Psoas muscle (tissue), 7 donors: ENCODE measurements at regions not wholly inside any gene's neighbourhood (a gene's known extent, or its start where the extent isn't known, plus 50 kb on each side); places are given as distances from the start of the nearest gene placed in this dataset.
"Not testable (repeated sequence)": the region's sequence is repeated elsewhere in the genome, so short reads cannot be mapped to it uniquely, and the experiment has no call there.

Experiments
- ATAC-seq, 4 donors: fragments of 200-7000 bp; cut with Tn5 transposase; one replicate each; pipeline ENCODE4 v1.9.1; 2020; ENCODE audit warnings: moderate library complexity in 3 of 4, mild to moderate bottlenecking in 2 of 4
- DNase-seq, 2 donors: peaks; one replicate each; pipeline ENCODE4 v3.0.0-alpha.2; 2020
- H3K27ac ChIP-seq: fragments of 200-600 bp; one replicate; pipeline ENCODE4 v1.8.0; 2022
- H3K27me3 ChIP-seq, 3 donors: fragments of 200-600 bp in 1 of 3; one replicate each; pipeline versions ENCODE4 v1.6.1 to v1.8.0; 2013 to 2022; ENCODE audit warnings: low read length in 2 of 3, mild to moderate bottlenecking in 2 of 3, moderate library complexity in 1 of 3; ENCODE audit not compliant: insufficient read depth in 3 of 3
- H3K36me3 ChIP-seq, 2 donors: fragments of 200-600 bp in 1 of 2; one replicate each; pipeline versions ENCODE4 v1.6.1 to v1.8.0; 2013 to 2022; ENCODE audit warnings: low read depth in 1 of 2, mild to moderate bottlenecking in 1 of 2, moderate library complexity in 1 of 2; ENCODE audit not compliant: insufficient read depth in 1 of 2
- H3K4me1 ChIP-seq: fragments of 200-600 bp; one replicate; pipeline ENCODE4 v1.8.0; 2022
- H3K4me3 ChIP-seq: fragments of 200-600 bp; one replicate; pipeline ENCODE4 v1.8.0; 2022; ENCODE audit warnings: mild to moderate bottlenecking
- H3K9me3 ChIP-seq: fragments of 200-600 bp; one replicate; pipeline ENCODE4 v1.8.0; 2022
- CTCF ChIP-seq: fragments of 200-600 bp; IDR thresholded peaks from one replicate; pipeline ENCODE4 v1.8.0; 2022; ENCODE audit warnings: antibody characterized with exemption
- WGBS, 3 donors: extraction: QIAGEN DNeasy Blood & Tissue Kit; methylation state at CpG; one replicate each; pipeline versions ENCODE4 v1.1.6 to v1.1.7; 2013; 5-methylcytosine and 5-hydroxymethylcytosine counted together
- intact Hi-C, 2 donors: fragments of 100-400 bp; cut with DNase I; formaldehyde crosslinking; loops; one replicate each; pipeline versions ENCODE4 v1.11.0 to v1.14.2; 2022
- donor health status: healthy with polysubstance abuse.
- donor health status: DM: no; HTN: no; CAD: no; lungs with moderate emphysema.
- donor health status: Bipolar disorder and iron deficiency.
- donor health status: healthy.
- donor health status: DM: yes; HTN: yes; CAD: no.
- donor health status: DM: no; HTN: no; CAD: no.
- donor health status: DM: yes; HTN: yes; CAD: no.

GRCh38 chr15:69675731-69676130 is 223.1 kb downstream of the RPLP1 start:
- no peak for TF ChIP-seq CTCF
- H3K27ac ChIP-seq = no peak overlapping the region
- H3K36me3 ChIP-seq = no peaks in the 10 kb centered on the region
- H3K9me3 ChIP-seq = no peaks in the 10 kb centered on the region
- no peaks in the 10 kb centered on the region for H3K4me1 ChIP-seq
- no peak for DNase-seq
- no peak for ATAC-seq
- 71 to 88% (median 77%) methylated on average over 2 of the region's 2 CpGs for WGBS, 3 donors
- no peak overlapping the region for H3K4me3 ChIP-seq
- intact Hi-C loops = no loop called here
- H3K27me3 ChIP-seq = peaks cover 0 to 4% (median 0%) of the 10 kb centered on the region in 3 donors

- no peak for ATAC-seq
- TF ChIP-seq CTCF = no peak
- intact Hi-C loops = no loop called here
These were observed 224.8 kb downstream of the RPLP1 start for GRCh38 chr15:69677403-69677802.

GRCh38 chr15:69679623-69680228 is 227.1 kb downstream of the RPLP1 start:
- no peak overlapping the region for H3K27ac ChIP-seq
- peaks cover 13% of the 10 kb centered on the region for H3K9me3 ChIP-seq
- ATAC-seq (no peak), DNase-seq (no peak)
- no peaks in the 10 kb centered on the region for H3K4me1 ChIP-seq
- H3K27me3 ChIP-seq = peaks cover 0 to 4% (median 2%) of the 10 kb centered on the region in 3 donors
- intact Hi-C loops = no loop called here
- 75 to 79% (median 76%) methylated on average over 9 of the region's 9 CpGs for WGBS, 3 donors
- no peak for TF ChIP-seq CTCF
- H3K36me3 ChIP-seq = no peaks in the 10 kb centered on the region
- no peak overlapping the region for H3K4me3 ChIP-seq

More at GRCh38 chr15:69677403-69677802, 224.8 kb downstream of the RPLP1 start:
- Histone ChIP-seq H3K4me3 (no peak overlapping the region), H3K36me3 (no peaks in the 10 kb centered on the region), H3K27me3 (peaks cover 0 to 4% (median 2%) of the 10 kb centered on the region in 3 donors), H3K27ac (no peak overlapping the region), H3K9me3 (peaks cover 8% of the 10 kb centered on the region), H3K4me1 (no peaks in the 10 kb centered on the region)
- no peak for DNase-seq
- 54 to 69% (median 60%) methylated on average over 4 of the region's 4 CpGs for WGBS, 3 donors

- H3K27me3 ChIP-seq, ATAC-seq, DNase-seq, intact Hi-C loops, H3K4me3 ChIP-seq, H3K27ac ChIP-seq, H3K4me1 ChIP-seq, H3K36me3 ChIP-seq: not testable (repeated sequence)
- 81 to 85% (median 84%) methylated on average over 4 of the region's 4 CpGs for WGBS, 3 donors
- H3K9me3 ChIP-seq = peaks cover 19% of the 10 kb centered on the region
These were observed 232.2 kb downstream of the RPLP1 start for GRCh38 chr15:69684823-69685222.

- intact Hi-C loops = no loop called here
- peaks cover 19% of the 10 kb centered on the region for H3K9me3 ChIP-seq
- no peaks in the 10 kb centered on the region for H3K4me1 ChIP-seq
- no peaks in the 10 kb centered on the region for H3K36me3 ChIP-seq
- no peak overlapping the region for H3K4me3 ChIP-seq
- H3K27me3 ChIP-seq = peaks cover 0 to 3% (median 0%) of the 10 kb centered on the region in 3 donors
- DNase-seq (no peak), ATAC-seq (no peak)
- no peak for TF ChIP-seq CTCF
- no peak overlapping the region for H3K27ac ChIP-seq
- WGBS, 3 donors = 58 to 67% (median 65%) methylated on average over 8 of the region's 8 CpGs
These were observed 233.2 kb downstream of the RPLP1 start for GRCh38 chr15:69685512-69686452.
